SK-N-SH treated with all-trans-retinoic acid at 6 μM for 48 hours (cell line): ENCODE measurements at regions not wholly inside any gene's neighbourhood (a gene's known extent, or its start where the extent isn't known, plus 50 kb on each side); places are given as distances from the start of the nearest gene placed in this dataset.

Source experiments
- CREB5 ChIP-seq: fragments of 250-450 bp; sonication (Bioruptor Pico); IDR thresholded peaks from 2 replicates; pipeline ENCODE4 v1.5.1; 2020; ENCODE audit warnings: low read depth, mild to moderate bottlenecking, moderate library complexity
- GLIS3 ChIP-seq: fragments of 250-450 bp; sonication (Bioruptor Pico); IDR thresholded peaks from 2 replicates; pipeline ENCODE4 v1.5.0; 2020; ENCODE audit warnings: mild to moderate bottlenecking, moderate library complexity
- PATZ1 ChIP-seq: fragments of 250-450 bp; sonication (Bioruptor Pico); IDR thresholded peaks from 2 replicates; pipeline ENCODE4 v1.8.0; 2020; ENCODE audit warnings: mild to moderate bottlenecking, moderate library complexity, borderline replicate concordance
- ZFP3 ChIP-seq: fragments of 250-450 bp; sonication (Bioruptor Pico); IDR thresholded peaks from 2 replicates; pipeline ENCODE4 v1.5.0; 2020; ENCODE audit warnings: mild to moderate bottlenecking, moderate library complexity
- ZFP30 ChIP-seq: fragments of 450-650 bp; formaldehyde crosslinking; IDR thresholded peaks from 2 replicates; pipeline ENCODE4 v1.5.0; 2022; ENCODE audit warnings: mild to moderate bottlenecking, moderate library complexity
- ZNF70 ChIP-seq: fragments of 450-650 bp; formaldehyde crosslinking; IDR thresholded peaks from 2 replicates; pipeline ENCODE4 v1.5.0; 2020; ENCODE audit warnings: mild to moderate bottlenecking, moderate library complexity
- ZNF8 ChIP-seq: fragments of 450-650 bp; formaldehyde crosslinking; IDR thresholded peaks from 2 replicates; pipeline ENCODE4 v1.5.0; 2020; ENCODE audit warnings: mild to moderate bottlenecking, moderate library complexity

GRCh38 chr1:91604632-91605031 is 104.0 kb downstream of the CDC7 start:
- TF ChIP-seq ZFP30 (CRISPR knock-in tag) (no peak), ZNF8 (CRISPR knock-in tag) (no peak), PATZ1 (no peak), ZFP3 (CRISPR knock-in tag) (no peak), ZNF70 (no peak), CREB5 (CRISPR knock-in tag) (no peak), GLIS3 (CRISPR knock-in tag) (no peak)
